ENCODE measurements at regions not wholly inside any gene's neighbourhood (a gene's known extent, or its start where the extent isn't known, plus 50 kb on each side); places are given as distances from the start of the nearest gene placed in this dataset.
A peak's percentile ranks its signal among the peaks of the same experiment; 100 is the strongest.

- DNase-seq, result no peak
Measured at GRCh38 chr12:62082448-62082847, 177.8 kb upstream of the USP15 start.

- DNase-seq, result no peak
Measured at GRCh38 chr12:62098132-62098531, 162.1 kb upstream of the USP15 start.

GRCh38 chr12:62103748-62104147 lies 156.5 kb upstream of the USP15 start:
- DNase-seq, result no peak

GRCh38 chr12:62106547-62107185 lies 153.5 kb upstream of the USP15 start:
- DNase-seq, result no peak

GRCh38 chr12:62113366-62114011 lies 146.7 kb upstream of the USP15 start:
- no peak for DNase-seq

GRCh38 chr12:62116986-62117385 lies 143.2 kb upstream of the USP15 start:
- no peak for DNase-seq

GRCh38 chr12:62123721-62124203 lies 136.4 kb upstream of the USP15 start:
- DNase-seq, result peak; percentile 29

GRCh38 chr12:62127516-62127915 lies 132.7 kb upstream of the USP15 start:
- DNase-seq, result no peak

GRCh38 chr12:62128175-62128975 lies 131.8 kb upstream of the USP15 start:
- no peak for DNase-seq

- no peak for DNase-seq
Measured at GRCh38 chr12:62129291-62129690, 130.9 kb upstream of the USP15 start.

GRCh38 chr12:62130402-62130801 lies 129.8 kb upstream of the USP15 start:
- DNase-seq, result no peak

- no peak for DNase-seq
Measured at GRCh38 chr12:62130834-62131552, 129.2 kb upstream of the USP15 start.

GRCh38 chr12:62133440-62133839 lies 126.8 kb upstream of the USP15 start:
- DNase-seq, result no peak

- no peak for DNase-seq
Measured at GRCh38 chr12:62135553-62136200, 124.5 kb upstream of the USP15 start.

- no peak for DNase-seq
Measured at GRCh38 chr12:62136496-62136895, 123.7 kb upstream of the USP15 start.

- DNase-seq, result no peak
Measured at GRCh38 chr12:62138527-62138926, 121.7 kb upstream of the USP15 start.

GRCh38 chr12:62146318-62146717 lies 113.9 kb upstream of the USP15 start:
- no peak for DNase-seq

- no peak for DNase-seq
Measured at GRCh38 chr12:62158013-62158412, 102.2 kb upstream of the USP15 start.

- peak; percentile 4 for DNase-seq
Measured at GRCh38 chr12:62158461-62159360, 101.5 kb upstream of the USP15 start.

GRCh38 chr12:62162214-62162613 lies 98.0 kb upstream of the USP15 start:
- DNase-seq, result no peak

- no peak for DNase-seq
Measured at GRCh38 chr12:62163368-62163767, 96.8 kb upstream of the USP15 start.

GRCh38 chr12:62164036-62164435 lies 96.2 kb upstream of the USP15 start:
- DNase-seq, result no peak
